CD4-positive, alpha-beta memory T cell (primary cell): ENCODE measurements at regions not wholly inside any gene's neighbourhood (a gene's known extent, or its start where the extent isn't known, plus 50 kb on each side); places are given as distances from the start of the nearest gene placed in this dataset.

Experiments
- CTCF ChIA-PET: fragments of 350-600 bp; sonication (Branson Sonifier 250); formaldehyde crosslinking; loops from one replicate; lab custom pipeline; 2021; ENCODE audit warnings: inconsistent platforms; ENCODE audit not compliant: partially characterized antibody; lab: Charles Lee
- POLR2A ChIA-PET: fragments of 350-600 bp; sonication (Branson Sonifier 250); formaldehyde crosslinking; loops from one replicate; lab custom pipeline; 2021; ENCODE audit not compliant: partially characterized antibody; lab: Charles Lee
- DNase-seq, 5 donors: peaks; one replicate each; pipeline versions ENCODE4 v3.0.0 to v3.0.0-alpha.2; 2020 to 2022; ENCODE audit warnings: mixed read lengths in 1 of 5
- H3K27ac ChIP-seq: one replicate; pipeline ENCODE4 v1.7.0; 2013; ENCODE audit warnings: low read depth, low read length
- H3K27me3 ChIP-seq: 2 replicates; pipeline ENCODE4 v1.7.0; 2013; ENCODE audit warnings: mild to moderate bottlenecking, low read length, moderate library complexity; ENCODE audit not compliant: insufficient read depth
- H3K36me3 ChIP-seq: 2 replicates; pipeline ENCODE4 v1.7.0; 2013; ENCODE audit warnings: mild to moderate bottlenecking, low read length, moderate library complexity; ENCODE audit not compliant: insufficient read depth
- H3K4me1 ChIP-seq: 2 replicates; pipeline ENCODE4 v1.7.0; 2013; ENCODE audit warnings: mild to moderate bottlenecking, low read length, moderate library complexity; ENCODE audit not compliant: insufficient read depth
- H3K4me3 ChIP-seq, 2 donors: one replicate each; pipeline ENCODE4 v1.7.0; 2013; ENCODE audit warnings: low read length in 2 of 2, mild to moderate bottlenecking in 1 of 2
- H3K9me3 ChIP-seq, 2 donors: one replicate each; pipeline ENCODE4 v1.7.0; 2013; ENCODE audit warnings: low read length in 2 of 2, control low read depth in 1 of 2; ENCODE audit not compliant: control insufficient read depth in 1 of 2
- H3K27ac Mint-ChIP-seq, 7 donors: one replicate each; pipeline ENCODE4 v1.8.0; 2020 to 2021; ENCODE audit warnings: mixed read lengths in 7 of 7, mild to moderate bottlenecking in 6 of 7, inconsistent platforms in 3 of 7, moderate library complexity in 3 of 7
- H3K27me3 Mint-ChIP-seq, 2 donors: one replicate each; pipeline ENCODE4 v1.8.0; 2020 to 2021; ENCODE audit warnings: mixed read lengths in 2 of 2
- H3K36me3 Mint-ChIP-seq, 2 donors: one replicate each; pipeline ENCODE4 v1.8.0; 2020 to 2021; ENCODE audit warnings: mixed read lengths in 2 of 2, inconsistent platforms in 1 of 2, mild to moderate bottlenecking in 1 of 2
- H3K4me1 Mint-ChIP-seq, 4 donors: one replicate each; pipeline ENCODE4 v1.8.0; 2020 to 2021; ENCODE audit warnings: mixed read lengths in 4 of 4, mild to moderate bottlenecking in 1 of 4
- H3K4me3 Mint-ChIP-seq, 8 donors: one replicate each; pipeline ENCODE4 v1.8.0; 2020 to 2021; ENCODE audit warnings: mixed read lengths in 8 of 8, mild to moderate bottlenecking in 7 of 8, moderate library complexity in 6 of 8, inconsistent platforms in 3 of 8
- H3K9me3 Mint-ChIP-seq, 8 donors: one replicate each; pipeline ENCODE4 v1.8.0; 2020 to 2021; ENCODE audit warnings: mixed read lengths in 8 of 8, mild to moderate bottlenecking in 5 of 8, inconsistent platforms in 3 of 8, moderate library complexity in 1 of 8
- intact Hi-C: fragments of 100-400 bp; cut with micrococcal nuclease; formaldehyde crosslinking; loops from one replicate; pipeline ENCODE4 v1.15.1; 2023

GRCh38 chr4:169909479-169909878, 116.7 kb downstream of the MFAP3L start:
- DNase-seq = no peak
- Histone ChIP-seq H3K4me1 (no peaks in the 10 kb centered on the region), H3K4me3 (no peak overlapping the region), H3K27me3 (no peaks in the 10 kb centered on the region), H3K9me3 (no peaks in the 10 kb centered on the region), H3K36me3 (no peaks in the 10 kb centered on the region), H3K27ac (no peak overlapping the region)
- Mint-ChIP-seq H3K4me3 (no peak overlapping the region), H3K36me3 (no peaks in the 10 kb centered on the region), H3K27ac (no peak overlapping the region), H3K9me3 (peaks cover 0 to 2% (median 0%) of the 10 kb centered on the region in 8 donors), H3K4me1 (no peaks in the 10 kb centered on the region), H3K27me3 (peaks cover 4 to 5% of the 10 kb centered on the region in 2 donors)
- intact Hi-C loops = no loop called here
- POLR2A ChIA-PET = no interaction called here
- CTCF ChIA-PET = no interaction called here

GRCh38 chr4:169907705-169908104, 118.5 kb downstream of the MFAP3L start:
- Histone ChIP-seq H3K4me3 (no peak overlapping the region), H3K27me3 (no peaks in the 10 kb centered on the region), H3K9me3 (no peaks in the 10 kb centered on the region), H3K4me1 (no peaks in the 10 kb centered on the region), H3K36me3 (no peaks in the 10 kb centered on the region), H3K27ac (no peak overlapping the region)
- ChIA-PET CTCF (no interaction called here), POLR2A (no interaction called here)
- intact Hi-C loops = no loop called here
- Mint-ChIP-seq H3K27ac (no peak overlapping the region), H3K27me3 (peaks cover 8% of the 10 kb centered on the region in 2 donors), H3K9me3 (peaks cover 0 to 2% (median 0%) of the 10 kb centered on the region in 8 donors), H3K4me3 (no peak overlapping the region), H3K4me1 (no peaks in the 10 kb centered on the region), H3K36me3 (no peaks in the 10 kb centered on the region)
- DNase-seq = no peak

- Mint-ChIP-seq H3K27me3 (peaks cover 8% of the 10 kb centered on the region in 2 donors), H3K9me3 (no peaks in the 10 kb centered on the region), H3K4me1 (no peaks in the 10 kb centered on the region), H3K36me3 (no peaks in the 10 kb centered on the region), H3K4me3 (no peak overlapping the region), H3K27ac (no peak overlapping the region)
- no peak overlapping the region for H3K4me3 ChIP-seq
- POLR2A ChIA-PET = no interaction called here
- intact Hi-C loops = no loop called here
- no peaks in the 10 kb centered on the region for H3K36me3 ChIP-seq
- no peaks in the 10 kb centered on the region for H3K9me3 ChIP-seq
- H3K27me3 ChIP-seq = no peaks in the 10 kb centered on the region
- no peak overlapping the region for H3K27ac ChIP-seq
- CTCF ChIA-PET = no interaction called here
- no peak for DNase-seq
- no peaks in the 10 kb centered on the region for H3K4me1 ChIP-seq
Observed at GRCh38 chr4:169906821-169907220, 119.4 kb downstream of the MFAP3L start.

- Histone ChIP-seq H3K27me3 (no peaks in the 10 kb centered on the region), H3K9me3 (no peaks in the 10 kb centered on the region), H3K36me3 (no peaks in the 10 kb centered on the region), H3K4me1 (no peaks in the 10 kb centered on the region), H3K27ac (no peak overlapping the region), H3K4me3 (no peak overlapping the region)
- Mint-ChIP-seq H3K9me3 (no peaks in the 10 kb centered on the region), H3K4me3 (no peak overlapping the region), H3K27ac (no peak overlapping the region), H3K36me3 (no peaks in the 10 kb centered on the region), H3K4me1 (no peaks in the 10 kb centered on the region), H3K27me3 (peaks cover 8% of the 10 kb centered on the region in 2 donors)
- no peak for DNase-seq
- intact Hi-C loops = no loop called here
- POLR2A ChIA-PET = no interaction called here
- CTCF ChIA-PET = interaction anchor here (0.8 kb wide), 1 partner anchor 509 kb away, joined by 3 read pairs; no protein-coding TSS in a partner anchor
Observed at GRCh38 chr4:169906104-169906503, 120.1 kb downstream of the MFAP3L start.

- Mint-ChIP-seq H3K4me1 (no peaks in the 10 kb centered on the region), H3K9me3 (no peaks in the 10 kb centered on the region), H3K27ac (no peak overlapping the region), H3K4me3 (no peak overlapping the region), H3K36me3 (no peaks in the 10 kb centered on the region), H3K27me3 (peaks cover 6 to 13% of the 10 kb centered on the region in 2 donors)
- H3K9me3 ChIP-seq = no peaks in the 10 kb centered on the region
- ChIA-PET CTCF (no interaction called here), POLR2A (no interaction called here)
- no peaks in the 10 kb centered on the region for H3K36me3 ChIP-seq
- DNase-seq = no peak
- no peaks in the 10 kb centered on the region for H3K27me3 ChIP-seq
- H3K4me3 ChIP-seq = no peak overlapping the region
- no peaks in the 10 kb centered on the region for H3K4me1 ChIP-seq
- H3K27ac ChIP-seq = no peak overlapping the region
- intact Hi-C loops = no loop called here
Observed at GRCh38 chr4:169902658-169903345, 123.4 kb downstream of the MFAP3L start.

GRCh38 chr4:169900241-169900845, 125.9 kb downstream of the MFAP3L start:
- Mint-ChIP-seq H3K4me3 (no peak overlapping the region), H3K27me3 (peaks cover 6 to 13% of the 10 kb centered on the region in 2 donors), H3K36me3 (no peaks in the 10 kb centered on the region), H3K9me3 (no peaks in the 10 kb centered on the region), H3K27ac (no peak overlapping the region), H3K4me1 (no peaks in the 10 kb centered on the region)
- no peak for DNase-seq
- intact Hi-C loops = no loop called here
- Histone ChIP-seq H3K36me3 (no peaks in the 10 kb centered on the region), H3K9me3 (no peaks in the 10 kb centered on the region), H3K27ac (no peak overlapping the region), H3K4me3 (no peak overlapping the region), H3K4me1 (no peaks in the 10 kb centered on the region), H3K27me3 (no peaks in the 10 kb centered on the region)
- ChIA-PET CTCF (no interaction called here), POLR2A (no interaction called here)

GRCh38 chr4:169899295-169899694, 126.9 kb downstream of the MFAP3L start:
- DNase-seq = no peak
- H3K9me3 Mint-ChIP-seq = no peaks in the 10 kb centered on the region
- no peaks in the 10 kb centered on the region for H3K36me3 ChIP-seq
- H3K9me3 ChIP-seq = no peaks in the 10 kb centered on the region
- no peaks in the 10 kb centered on the region for H3K4me1 ChIP-seq
- ChIA-PET CTCF (no interaction called here), POLR2A (no interaction called here)
- H3K4me3 ChIP-seq = no peak overlapping the region
- no peaks in the 10 kb centered on the region for H3K27me3 ChIP-seq
- peaks cover 6 to 13% of the 10 kb centered on the region in 2 donors for H3K27me3 Mint-ChIP-seq
- no peak overlapping the region for H3K27ac Mint-ChIP-seq
- H3K36me3 Mint-ChIP-seq = no peaks in the 10 kb centered on the region
- no peaks in the 10 kb centered on the region for H3K4me1 Mint-ChIP-seq
- intact Hi-C loops = no loop called here
- H3K4me3 Mint-ChIP-seq = no peak overlapping the region
- no peak overlapping the region for H3K27ac ChIP-seq
